Sigmoid colon (tissue), 4 donors: ENCODE measurements at regions not wholly inside any gene's neighbourhood (a gene's known extent, or its start where the extent isn't known, plus 50 kb on each side); places are given as distances from the start of the nearest gene placed in this dataset.

ENCODE experiments used
- EP300 ChIP-seq, 4 donors: sonication (generic); formaldehyde crosslinking; IDR thresholded peaks; one replicate each; pipeline ENCODE4 v1.6.1; 2017; ENCODE audit warnings: antibody characterized with exemption in 4 of 4
- POLR2A ChIP-seq, 2 donors: fragments of 450-650 bp; IDR thresholded peaks; one replicate each; pipeline ENCODE4 v1.6.1; 2016; ENCODE audit warnings: antibody characterized with exemption in 2 of 2, mild to moderate bottlenecking in 2 of 2, moderate library complexity in 2 of 2
- POLR2AphosphoS5 ChIP-seq, 4 donors: sonication (generic); formaldehyde crosslinking; IDR thresholded peaks; one replicate each; pipeline ENCODE4 v1.6.1; 2017; ENCODE audit warnings: antibody characterized with exemption in 4 of 4
- TF ChIP-seq, protein P1 (sequence below), 4 experiments: fragments of 450-650 bp in 3 of 4; fragments of 200-600 bp in 1 of 4; IDR thresholded peaks; one replicate each; pipeline ENCODE4 v1.5.1; 2016 to 2019; ENCODE audit warnings: antibody characterized with exemption in 4 of 4, mild to moderate bottlenecking in 3 of 4, moderate library complexity in 2 of 4

- TF ChIP-seq POLR2A (IDR thresholded peaks at IDR 0.05) (no peak), POLR2AphosphoS5 (IDR thresholded peaks at IDR 0.05) (no peak), EP300 (IDR thresholded peaks at IDR 0.05) (no peak)
- TF ChIP-seq, protein P1, sequence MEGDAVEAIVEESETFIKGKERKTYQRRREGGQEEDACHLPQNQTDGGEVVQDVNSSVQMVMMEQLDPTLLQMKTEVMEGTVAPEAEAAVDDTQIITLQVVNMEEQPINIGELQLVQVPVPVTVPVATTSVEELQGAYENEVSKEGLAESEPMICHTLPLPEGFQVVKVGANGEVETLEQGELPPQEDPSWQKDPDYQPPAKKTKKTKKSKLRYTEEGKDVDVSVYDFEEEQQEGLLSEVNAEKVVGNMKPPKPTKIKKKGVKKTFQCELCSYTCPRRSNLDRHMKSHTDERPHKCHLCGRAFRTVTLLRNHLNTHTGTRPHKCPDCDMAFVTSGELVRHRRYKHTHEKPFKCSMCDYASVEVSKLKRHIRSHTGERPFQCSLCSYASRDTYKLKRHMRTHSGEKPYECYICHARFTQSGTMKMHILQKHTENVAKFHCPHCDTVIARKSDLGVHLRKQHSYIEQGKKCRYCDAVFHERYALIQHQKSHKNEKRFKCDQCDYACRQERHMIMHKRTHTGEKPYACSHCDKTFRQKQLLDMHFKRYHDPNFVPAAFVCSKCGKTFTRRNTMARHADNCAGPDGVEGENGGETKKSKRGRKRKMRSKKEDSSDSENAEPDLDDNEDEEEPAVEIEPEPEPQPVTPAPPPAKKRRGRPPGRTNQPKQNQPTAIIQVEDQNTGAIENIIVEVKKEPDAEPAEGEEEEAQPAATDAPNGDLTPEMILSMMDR (IDR thresholded peaks at IDR 0.05) = no peak
These were observed 64.8 kb upstream of the SOX5 start for GRCh38 chr12:24014240-24014639.
